Stimulated activated memory B cell treated with anti-CD40 and anti-IgM and Interleukin-4, amounts not matched to agents 10 μg/mL and 1 μg/mL and 100 μg/mL, for 72 hours (primary cell): ENCODE measurements at regions not wholly inside any gene's neighbourhood (a gene's known extent, or its start where the extent isn't known, plus 50 kb on each side); places are given as distances from the start of the nearest gene placed in this dataset.

Experiments
- ATAC-seq: fragments of 150-1000 bp; cut with Tn5 transposase; 2 replicates; pipeline ENCODE4 v1.10.0; 2021
- H3K27ac Mint-ChIP-seq: one replicate; pipeline ENCODE4 v1.8.0; 2022; ENCODE audit warnings: mild to moderate bottlenecking, mixed read lengths
- H3K27me3 Mint-ChIP-seq: one replicate; pipeline ENCODE4 v1.8.0; 2022; ENCODE audit warnings: mixed read lengths
- H3K36me3 Mint-ChIP-seq: one replicate; pipeline ENCODE4 v1.8.0; 2022; ENCODE audit warnings: mixed read lengths
- H3K4me1 Mint-ChIP-seq: one replicate; pipeline ENCODE4 v1.8.0; 2022; ENCODE audit warnings: mixed read lengths
- H3K4me3 Mint-ChIP-seq: one replicate; pipeline ENCODE4 v1.8.0; 2022; ENCODE audit warnings: mild to moderate bottlenecking, moderate library complexity, mixed read lengths
- H3K9me3 Mint-ChIP-seq: one replicate; pipeline ENCODE4 v1.8.0; 2022; ENCODE audit warnings: mixed read lengths

DNA sequence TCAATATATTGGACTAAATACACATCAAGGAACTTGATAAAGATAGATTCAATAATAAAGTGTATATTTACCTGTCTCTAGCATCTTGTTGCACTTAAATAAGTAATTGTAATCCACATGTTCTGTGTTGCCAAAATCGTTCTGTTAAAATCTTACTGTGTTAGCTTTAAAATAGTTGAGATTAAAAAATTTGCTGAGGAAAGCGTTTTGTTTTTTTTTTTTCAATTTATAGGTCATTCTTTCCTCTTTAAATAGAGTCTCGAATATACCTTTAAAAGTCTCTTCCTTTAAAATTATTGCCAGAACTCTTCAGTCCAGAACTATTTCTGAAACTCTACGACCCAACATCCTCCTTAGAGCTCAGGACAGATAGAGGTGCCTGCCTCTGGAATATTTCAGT lies 195.6 kb upstream of the OPRM1 start:
- no peak for ATAC-seq
- no peaks in the 10 kb centered on the region for H3K36me3 Mint-ChIP-seq
- H3K4me3 Mint-ChIP-seq, result no peak overlapping the region
- no peaks in the 10 kb centered on the region for H3K27me3 Mint-ChIP-seq
- H3K9me3 Mint-ChIP-seq, result no peaks in the 10 kb centered on the region
- no peak overlapping the region for H3K27ac Mint-ChIP-seq
- H3K4me1 Mint-ChIP-seq, result no peaks in the 10 kb centered on the region

- Mint-ChIP-seq H3K4me3 (no peak overlapping the region), H3K36me3 (no peaks in the 10 kb centered on the region), H3K9me3 (no peaks in the 10 kb centered on the region), H3K27ac (no peak overlapping the region), H3K4me1 (no peaks in the 10 kb centered on the region), H3K27me3 (no peaks in the 10 kb centered on the region)
- no peak for ATAC-seq
Observed at GRCh38 chr6:153842491-153842890, 196.5 kb upstream of the OPRM1 start.

- no peaks in the 10 kb centered on the region for H3K36me3 Mint-ChIP-seq
- H3K4me3 Mint-ChIP-seq, result no peak overlapping the region
- no peaks in the 10 kb centered on the region for H3K27me3 Mint-ChIP-seq
- H3K9me3 Mint-ChIP-seq, result no peaks in the 10 kb centered on the region
- H3K27ac Mint-ChIP-seq, result no peak overlapping the region
- no peak for ATAC-seq
- no peaks in the 10 kb centered on the region for H3K4me1 Mint-ChIP-seq
Observed at GRCh38 chr6:153840039-153840850, 198.8 kb upstream of the OPRM1 start.

- Mint-ChIP-seq H3K27ac (no peak overlapping the region), H3K9me3 (peaks cover 8% of the 10 kb centered on the region), H3K27me3 (no peaks in the 10 kb centered on the region), H3K36me3 (no peaks in the 10 kb centered on the region), H3K4me1 (no peaks in the 10 kb centered on the region), H3K4me3 (no peak overlapping the region)
- no peak for ATAC-seq
Observed at GRCh38 chr6:153832543-153832942, 206.5 kb upstream of the OPRM1 start.

DNA sequence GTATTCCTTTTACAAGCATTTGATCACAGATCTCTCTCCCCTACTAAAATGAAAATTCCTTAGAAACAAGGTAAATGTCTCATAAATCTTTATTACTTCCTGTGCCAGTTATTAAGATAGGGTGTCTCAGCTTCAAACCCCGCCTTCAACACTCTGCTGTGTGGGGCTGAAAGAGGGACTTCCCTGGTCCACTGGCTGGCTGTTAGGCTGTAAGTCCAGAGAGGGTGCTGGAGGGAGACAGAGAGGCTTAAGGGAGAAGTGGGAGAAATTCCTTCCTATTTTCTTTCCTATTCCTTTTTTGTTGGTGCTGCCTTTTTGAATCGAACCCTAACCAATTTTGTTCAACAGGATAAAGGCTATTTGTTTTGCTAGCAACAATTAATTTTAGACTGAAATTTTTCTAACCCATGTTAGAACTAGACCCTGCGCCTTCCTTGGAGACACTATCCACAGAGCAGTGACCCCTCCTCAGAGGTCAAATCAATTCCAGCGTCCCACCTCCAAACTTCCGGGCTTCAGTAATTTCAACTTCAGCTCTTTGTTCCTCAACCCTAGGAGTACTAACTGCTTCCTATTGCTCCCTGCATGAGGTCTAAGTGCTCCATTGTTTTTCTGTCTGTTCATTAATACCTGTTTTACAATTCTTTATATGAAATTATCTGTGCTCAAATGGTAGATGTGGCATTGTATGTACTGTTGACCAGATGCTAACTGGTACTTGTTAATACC lies 207.5 kb upstream of the OPRM1 start:
- no peaks in the 10 kb centered on the region for H3K36me3 Mint-ChIP-seq
- H3K27ac Mint-ChIP-seq, result no peak overlapping the region
- ATAC-seq, result no peak
- peaks cover 8% of the 10 kb centered on the region for H3K9me3 Mint-ChIP-seq
- H3K4me1 Mint-ChIP-seq, result no peaks in the 10 kb centered on the region
- H3K4me3 Mint-ChIP-seq, result no peak overlapping the region
- H3K27me3 Mint-ChIP-seq, result no peaks in the 10 kb centered on the region

- no peak overlapping the region for H3K27ac Mint-ChIP-seq
- no peaks in the 10 kb centered on the region for H3K27me3 Mint-ChIP-seq
- no peaks in the 10 kb centered on the region for H3K36me3 Mint-ChIP-seq
- H3K4me1 Mint-ChIP-seq, result no peaks in the 10 kb centered on the region
- H3K9me3 Mint-ChIP-seq, result peaks cover 24% of the 10 kb centered on the region
- no peak for ATAC-seq
- H3K4me3 Mint-ChIP-seq, result no peak overlapping the region
Observed at GRCh38 chr6:153817173-153817572, 221.9 kb upstream of the OPRM1 start.

- Mint-ChIP-seq H3K4me3 (no peak overlapping the region), H3K27me3 (no peaks in the 10 kb centered on the region), H3K4me1 (no peaks in the 10 kb centered on the region), H3K36me3 (no peaks in the 10 kb centered on the region), H3K27ac (no peak overlapping the region), H3K9me3 (peaks cover 24% of the 10 kb centered on the region)
- ATAC-seq, result no peak
Observed at GRCh38 chr6:153816366-153816765, 222.7 kb upstream of the OPRM1 start.

- Mint-ChIP-seq H3K4me1 (no peaks in the 10 kb centered on the region), H3K36me3 (no peaks in the 10 kb centered on the region), H3K9me3 (peaks cover 24% of the 10 kb centered on the region), H3K4me3 (no peak overlapping the region), H3K27ac (no peak overlapping the region), H3K27me3 (no peaks in the 10 kb centered on the region)
- no peak for ATAC-seq
Observed at GRCh38 chr6:153814136-153814535, 224.9 kb upstream of the OPRM1 start.

- ATAC-seq, result no peak
- Mint-ChIP-seq H3K9me3 (peaks cover 6% of the 10 kb centered on the region), H3K4me1 (no peaks in the 10 kb centered on the region), H3K36me3 (no peaks in the 10 kb centered on the region), H3K27me3 (no peaks in the 10 kb centered on the region), H3K4me3 (no peak overlapping the region), H3K27ac (no peak overlapping the region)
Observed at GRCh38 chr6:153804755-153805330, 234.2 kb upstream of the OPRM1 start.

DNA sequence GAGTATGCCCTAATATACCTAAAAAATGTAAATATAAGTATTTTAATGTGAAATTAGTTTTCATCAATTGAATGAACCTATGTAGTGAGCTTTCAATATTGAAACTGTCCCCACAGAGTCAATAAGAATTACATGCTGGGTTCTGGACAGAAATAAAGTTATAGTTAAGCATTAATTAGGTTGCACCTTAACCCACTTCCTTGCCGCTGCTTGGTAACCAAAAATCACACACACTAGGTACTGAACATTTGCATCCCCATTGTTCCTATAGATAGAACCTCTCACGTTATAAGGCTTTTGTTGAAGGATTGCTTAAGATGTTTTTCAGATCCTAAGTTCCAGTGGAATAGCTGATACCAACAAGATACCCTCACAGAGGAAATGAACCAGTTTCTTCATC lies 237.1 kb upstream of the OPRM1 start:
- H3K4me1 Mint-ChIP-seq, result no peaks in the 10 kb centered on the region

GRCh38 chr6:153800580-153801188 lies 238.4 kb upstream of the OPRM1 start:
- Mint-ChIP-seq H3K4me1 (no peaks in the 10 kb centered on the region), H3K4me3 (no peak overlapping the region), H3K9me3 (peaks cover 3% of the 10 kb centered on the region), H3K27me3 (no peaks in the 10 kb centered on the region), H3K36me3 (no peaks in the 10 kb centered on the region), H3K27ac (no peak overlapping the region)
- ATAC-seq, result no peak

More for the DNA sequence above, 237.1 kb upstream of the OPRM1 start:
- Mint-ChIP-seq H3K27ac (no peak overlapping the region), H3K4me3 (no peak overlapping the region), H3K27me3 (no peaks in the 10 kb centered on the region), H3K9me3 (peaks cover 3% of the 10 kb centered on the region), H3K36me3 (no peaks in the 10 kb centered on the region)
- ATAC-seq, result no peak

GRCh38 chr6:153790876-153791473 lies 248.1 kb upstream of the OPRM1 start:
- no peaks in the 10 kb centered on the region for H3K36me3 Mint-ChIP-seq
- no peaks in the 10 kb centered on the region for H3K4me1 Mint-ChIP-seq
- peaks cover 6% of the 10 kb centered on the region for H3K9me3 Mint-ChIP-seq
- ATAC-seq, result no peak
- no peaks in the 10 kb centered on the region for H3K27me3 Mint-ChIP-seq
- H3K27ac Mint-ChIP-seq, result no peak overlapping the region
- no peak overlapping the region for H3K4me3 Mint-ChIP-seq

DNA sequence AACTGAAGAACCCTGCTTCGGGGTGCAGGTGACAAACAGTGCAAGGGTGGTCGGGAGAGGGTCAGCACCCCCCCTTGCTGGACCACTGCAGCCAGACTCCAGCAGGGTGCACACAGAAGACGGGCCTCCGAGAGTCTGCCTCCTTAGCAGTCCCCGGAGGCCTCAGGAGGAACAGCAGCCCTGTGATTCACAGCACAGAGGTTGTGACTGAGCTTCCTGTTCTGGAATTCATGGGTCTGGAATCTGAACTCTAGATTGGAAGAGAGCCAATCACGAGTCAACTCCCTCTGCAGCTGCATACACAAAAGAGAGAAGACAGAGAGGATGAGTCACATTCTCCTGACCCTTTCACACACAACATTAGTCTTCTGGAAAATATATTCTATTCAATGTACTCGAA lies 249.0 kb upstream of the OPRM1 start:
- Mint-ChIP-seq H3K9me3 (peaks cover 14% of the 10 kb centered on the region), H3K27ac (no peak overlapping the region), H3K4me1 (no peaks in the 10 kb centered on the region), H3K36me3 (no peaks in the 10 kb centered on the region), H3K27me3 (no peaks in the 10 kb centered on the region), H3K4me3 (no peak overlapping the region)
- no peak for ATAC-seq

- ATAC-seq, result no peak
- Mint-ChIP-seq H3K36me3 (no peaks in the 10 kb centered on the region), H3K27me3 (no peaks in the 10 kb centered on the region), H3K27ac (no peak overlapping the region), H3K4me1 (no peaks in the 10 kb centered on the region), H3K4me3 (no peak overlapping the region), H3K9me3 (peaks cover 20% of the 10 kb centered on the region)
Observed at GRCh38 chr6:153787341-153787606, 251.8 kb upstream of the OPRM1 start.

DNA sequence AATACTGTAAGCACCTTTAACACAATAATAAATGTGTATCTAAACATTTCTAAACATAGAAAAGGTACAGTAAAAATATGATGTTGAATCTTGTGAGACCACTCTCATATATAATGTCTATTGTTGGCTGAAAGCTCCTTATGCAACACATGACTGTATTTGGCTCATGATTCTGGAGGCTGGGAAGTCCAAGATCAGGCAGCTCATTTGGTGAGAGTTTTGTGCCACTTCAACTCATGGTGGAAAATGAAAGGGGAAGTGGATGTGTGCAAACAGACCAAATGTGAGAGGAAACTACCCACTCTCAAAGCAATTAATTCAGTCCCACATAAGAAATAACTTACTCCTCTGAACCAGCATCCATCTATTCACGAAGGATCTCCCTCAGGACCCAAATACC lies 257.7 kb upstream of the OPRM1 start:
- H3K27me3 Mint-ChIP-seq, result no peaks in the 10 kb centered on the region
- ATAC-seq, result no peak
- no peak overlapping the region for H3K27ac Mint-ChIP-seq
- peaks cover 23% of the 10 kb centered on the region for H3K9me3 Mint-ChIP-seq
- H3K36me3 Mint-ChIP-seq, result no peaks in the 10 kb centered on the region
- H3K4me1 Mint-ChIP-seq, result no peaks in the 10 kb centered on the region
- H3K4me3 Mint-ChIP-seq, result no peak overlapping the region
